ENCODE measurements at regions not wholly inside any gene's neighbourhood (a gene's known extent, or its start where the extent isn't known, plus 50 kb on each side); places are given as distances from the start of the nearest gene placed in this dataset.

DNA sequence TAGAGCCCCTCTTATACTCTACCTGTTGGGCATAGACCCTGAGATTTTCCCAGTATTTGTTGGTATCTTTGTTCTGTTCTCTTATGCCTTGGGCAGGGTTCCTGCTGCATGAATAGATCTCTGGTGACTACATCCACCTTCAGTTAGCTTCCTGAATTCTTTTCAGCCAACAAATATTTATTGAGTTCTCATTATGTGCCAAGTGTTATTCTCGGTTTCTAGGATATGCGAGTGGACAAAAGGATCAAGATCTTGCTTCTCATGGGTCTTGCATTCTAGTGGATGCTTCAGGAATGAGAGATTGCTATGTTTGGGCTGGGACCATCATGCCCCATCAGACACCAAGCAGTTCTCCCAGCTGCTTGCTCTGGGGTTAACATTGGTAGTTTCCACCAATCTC lies 340.0 kb downstream of the METTL15 start:
- Histone ChIP-seq H4K20me1 (ENCODE audit: low read depth, low read length) (no peaks in the 10 kb centered on the region), H3K27ac (ENCODE audit: low read depth, low read length) (no peak overlapping the region), H3K4me3 (ENCODE audit: insufficient read depth, low read length, poor library complexity, severe bottlenecking) (no peak overlapping the region), H3K9me3 (ENCODE audit: insufficient read depth, low read length) (no peaks in the 10 kb centered on the region), H3K4me2 (ENCODE audit: low read depth, low read length, poor library complexity, severe bottlenecking) (no peak overlapping the region), H3K9me2 (replicated peaks; ENCODE audit: insufficient read depth, low read length) (no peaks in the 10 kb centered on the region), H3K9ac (ENCODE audit: low read length) (no peak overlapping the region), H3K27me3 (ENCODE audit: low read length) (no peaks in the 10 kb centered on the region), H3K36me3 (ENCODE audit: low read length) (no peaks in the 10 kb centered on the region), H3K79me2 (ENCODE audit: insufficient read depth, low read length) (no peaks in the 10 kb centered on the region), H2AFZ (ENCODE audit: low read depth, low read length, severe bottlenecking) (no peak overlapping the region), H3F3A (ENCODE audit: insufficient read depth) (no peaks in the 10 kb centered on the region)
- TF ChIP-seq, protein P1, sequence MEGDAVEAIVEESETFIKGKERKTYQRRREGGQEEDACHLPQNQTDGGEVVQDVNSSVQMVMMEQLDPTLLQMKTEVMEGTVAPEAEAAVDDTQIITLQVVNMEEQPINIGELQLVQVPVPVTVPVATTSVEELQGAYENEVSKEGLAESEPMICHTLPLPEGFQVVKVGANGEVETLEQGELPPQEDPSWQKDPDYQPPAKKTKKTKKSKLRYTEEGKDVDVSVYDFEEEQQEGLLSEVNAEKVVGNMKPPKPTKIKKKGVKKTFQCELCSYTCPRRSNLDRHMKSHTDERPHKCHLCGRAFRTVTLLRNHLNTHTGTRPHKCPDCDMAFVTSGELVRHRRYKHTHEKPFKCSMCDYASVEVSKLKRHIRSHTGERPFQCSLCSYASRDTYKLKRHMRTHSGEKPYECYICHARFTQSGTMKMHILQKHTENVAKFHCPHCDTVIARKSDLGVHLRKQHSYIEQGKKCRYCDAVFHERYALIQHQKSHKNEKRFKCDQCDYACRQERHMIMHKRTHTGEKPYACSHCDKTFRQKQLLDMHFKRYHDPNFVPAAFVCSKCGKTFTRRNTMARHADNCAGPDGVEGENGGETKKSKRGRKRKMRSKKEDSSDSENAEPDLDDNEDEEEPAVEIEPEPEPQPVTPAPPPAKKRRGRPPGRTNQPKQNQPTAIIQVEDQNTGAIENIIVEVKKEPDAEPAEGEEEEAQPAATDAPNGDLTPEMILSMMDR (IDR thresholded peaks at IDR 0.05; ENCODE audit: insufficient read depth, low read length, poor library complexity, severe bottlenecking) = no peak
- TF ChIP-seq EZH2phosphoT487 (conservative IDR thresholded peaks at IDR 0.05; ENCODE audit: low read length) = no peak

- no peak overlapping the region for H3K27ac ChIP-seq (ENCODE audit: low read depth, low read length)
- H3K27me3 ChIP-seq (ENCODE audit: low read length) = no peaks in the 10 kb centered on the region
- no peaks in the 10 kb centered on the region for H4K20me1 ChIP-seq (ENCODE audit: low read depth, low read length)
- H3K9ac ChIP-seq (ENCODE audit: low read length) = no peak overlapping the region
- no peaks in the 10 kb centered on the region for H3K9me2 ChIP-seq (replicated peaks; ENCODE audit: insufficient read depth, low read length)
- H3K9me3 ChIP-seq (ENCODE audit: insufficient read depth, low read length) = no peaks in the 10 kb centered on the region
- no peaks in the 10 kb centered on the region for H3K79me2 ChIP-seq (ENCODE audit: insufficient read depth, low read length)
- H3K4me2 ChIP-seq (ENCODE audit: low read depth, low read length, poor library complexity, severe bottlenecking) = no peak overlapping the region
- H3K4me3 ChIP-seq (ENCODE audit: insufficient read depth, low read length, poor library complexity, severe bottlenecking) = no peak overlapping the region
- H3F3A ChIP-seq (ENCODE audit: insufficient read depth) = no peaks in the 10 kb centered on the region
- TF ChIP-seq, protein P1 (IDR thresholded peaks at IDR 0.05; ENCODE audit: insufficient read depth, low read length, poor library complexity, severe bottlenecking) = no peak
- no peak for TF ChIP-seq EZH2phosphoT487 (conservative IDR thresholded peaks at IDR 0.05; ENCODE audit: low read length)
- no peaks in the 10 kb centered on the region for H3K36me3 ChIP-seq (ENCODE audit: low read length)
- H2AFZ ChIP-seq (ENCODE audit: low read depth, low read length, severe bottlenecking) = no peak overlapping the region
Measured at GRCh38 chr11:28447226-28447625, 339.0 kb downstream of the METTL15 start.

GRCh38 chr11:28442131-28442530 lies 333.9 kb downstream of the METTL15 start:
- H3K4me2 ChIP-seq (ENCODE audit: low read depth, low read length, poor library complexity, severe bottlenecking) = no peak overlapping the region
- H2AFZ ChIP-seq (ENCODE audit: low read depth, low read length, severe bottlenecking) = no peak overlapping the region
- no peaks in the 10 kb centered on the region for H3K9me2 ChIP-seq (replicated peaks; ENCODE audit: insufficient read depth, low read length)
- H3F3A ChIP-seq (ENCODE audit: insufficient read depth) = no peaks in the 10 kb centered on the region
- no peaks in the 10 kb centered on the region for H3K9me3 ChIP-seq (ENCODE audit: insufficient read depth, low read length)
- no peak overlapping the region for H3K9ac ChIP-seq (ENCODE audit: low read length)
- H3K27ac ChIP-seq (ENCODE audit: low read depth, low read length) = no peak overlapping the region
- H3K27me3 ChIP-seq (ENCODE audit: low read length) = no peaks in the 10 kb centered on the region
- H3K36me3 ChIP-seq (ENCODE audit: low read length) = no peaks in the 10 kb centered on the region
- TF ChIP-seq, protein P1 (IDR thresholded peaks at IDR 0.05; ENCODE audit: insufficient read depth, low read length, poor library complexity, severe bottlenecking) = no peak
- TF ChIP-seq EZH2phosphoT487 (conservative IDR thresholded peaks at IDR 0.05; ENCODE audit: low read length) = no peak
- no peaks in the 10 kb centered on the region for H4K20me1 ChIP-seq (ENCODE audit: low read depth, low read length)
- no peak overlapping the region for H3K4me3 ChIP-seq (ENCODE audit: insufficient read depth, low read length, poor library complexity, severe bottlenecking)
- H3K79me2 ChIP-seq (ENCODE audit: insufficient read depth, low read length) = no peaks in the 10 kb centered on the region

All from SU-DHL-6 (cell line).